AG10803 (cell line): ENCODE measurements at regions not wholly inside any gene's neighbourhood (a gene's known extent, or its start where the extent isn't known, plus 50 kb on each side); places are given as distances from the start of the nearest gene placed in this dataset.
A peak's percentile ranks its signal among the peaks of the same experiment; 100 is the strongest.
"Not testable (repeated sequence)": the region's sequence is repeated elsewhere in the genome, so short reads cannot be mapped to it uniquely, and the experiment has no call there.

Experiments used
- DNase-seq: peaks from one replicate; pipeline ENCODE4 v3.0.0; 2010; ENCODE audit warnings: low read depth
- H3K4me3 ChIP-seq: 2 replicates; pipeline ENCODE4 v1.5.1; 2011; ENCODE audit warnings: mild to moderate bottlenecking, low read length, control low read depth
- TF ChIP-seq, protein P1 (sequence below): conservative IDR thresholded peaks from 2 replicates; pipeline ENCODE4 v1.5.1; 2011; ENCODE audit warnings: mild to moderate bottlenecking, low read length, control low read depth, inconsistent platforms

GRCh38 chr12:47311568-47311967 lies 231.8 kb upstream of the AMIGO2 start:
- H3K4me3 ChIP-seq = no peak overlapping the region
- TF ChIP-seq, protein P1, sequence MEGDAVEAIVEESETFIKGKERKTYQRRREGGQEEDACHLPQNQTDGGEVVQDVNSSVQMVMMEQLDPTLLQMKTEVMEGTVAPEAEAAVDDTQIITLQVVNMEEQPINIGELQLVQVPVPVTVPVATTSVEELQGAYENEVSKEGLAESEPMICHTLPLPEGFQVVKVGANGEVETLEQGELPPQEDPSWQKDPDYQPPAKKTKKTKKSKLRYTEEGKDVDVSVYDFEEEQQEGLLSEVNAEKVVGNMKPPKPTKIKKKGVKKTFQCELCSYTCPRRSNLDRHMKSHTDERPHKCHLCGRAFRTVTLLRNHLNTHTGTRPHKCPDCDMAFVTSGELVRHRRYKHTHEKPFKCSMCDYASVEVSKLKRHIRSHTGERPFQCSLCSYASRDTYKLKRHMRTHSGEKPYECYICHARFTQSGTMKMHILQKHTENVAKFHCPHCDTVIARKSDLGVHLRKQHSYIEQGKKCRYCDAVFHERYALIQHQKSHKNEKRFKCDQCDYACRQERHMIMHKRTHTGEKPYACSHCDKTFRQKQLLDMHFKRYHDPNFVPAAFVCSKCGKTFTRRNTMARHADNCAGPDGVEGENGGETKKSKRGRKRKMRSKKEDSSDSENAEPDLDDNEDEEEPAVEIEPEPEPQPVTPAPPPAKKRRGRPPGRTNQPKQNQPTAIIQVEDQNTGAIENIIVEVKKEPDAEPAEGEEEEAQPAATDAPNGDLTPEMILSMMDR = no peak
- no peak for DNase-seq

GRCh38 chr12:47311010-47311409 lies 231.3 kb upstream of the AMIGO2 start:
- H3K4me3 ChIP-seq = no peak overlapping the region
- TF ChIP-seq, protein P1 = no peak
- no peak for DNase-seq

GRCh38 chr12:47308672-47309071 lies 228.9 kb upstream of the AMIGO2 start:
- no peak for DNase-seq
- H3K4me3 ChIP-seq = no peak overlapping the region
- TF ChIP-seq, protein P1 = no peak

- DNase-seq = peak; percentile 75
- TF ChIP-seq, protein P1 = peak; percentile 77
- H3K4me3 ChIP-seq = no peak overlapping the region
Observed at GRCh38 chr12:47307680-47308399, 228.1 kb upstream of the AMIGO2 start.

- not testable (repeated sequence) for H3K4me3 ChIP-seq, DNase-seq
Observed at GRCh38 chr12:47306773-47307679, 227.3 kb upstream of the AMIGO2 start.

DNA sequence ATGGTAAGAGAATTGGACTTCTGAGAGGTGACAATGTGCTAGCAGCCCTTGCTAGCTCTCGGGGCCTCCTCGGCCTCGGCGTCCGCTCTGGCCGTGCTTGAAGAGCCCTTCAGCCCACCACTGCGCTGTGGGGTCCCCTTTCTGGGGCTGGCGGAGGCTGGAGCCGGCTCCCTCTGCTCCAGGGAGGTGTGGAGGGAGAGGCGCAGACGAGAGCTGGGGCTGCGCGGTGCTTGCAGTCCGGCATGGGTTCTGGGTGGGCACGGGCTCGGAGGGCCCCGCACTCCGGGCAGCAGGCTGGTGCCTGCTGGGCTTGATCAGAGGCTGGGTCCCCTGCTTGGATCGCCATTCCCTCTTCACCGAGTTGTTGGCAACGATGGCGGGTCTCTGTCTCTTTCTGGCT lies 226.4 kb upstream of the AMIGO2 start:
- H3K4me3 ChIP-seq = no peak overlapping the region
- no peak for DNase-seq
- TF ChIP-seq, protein P1 = no peak

DNA sequence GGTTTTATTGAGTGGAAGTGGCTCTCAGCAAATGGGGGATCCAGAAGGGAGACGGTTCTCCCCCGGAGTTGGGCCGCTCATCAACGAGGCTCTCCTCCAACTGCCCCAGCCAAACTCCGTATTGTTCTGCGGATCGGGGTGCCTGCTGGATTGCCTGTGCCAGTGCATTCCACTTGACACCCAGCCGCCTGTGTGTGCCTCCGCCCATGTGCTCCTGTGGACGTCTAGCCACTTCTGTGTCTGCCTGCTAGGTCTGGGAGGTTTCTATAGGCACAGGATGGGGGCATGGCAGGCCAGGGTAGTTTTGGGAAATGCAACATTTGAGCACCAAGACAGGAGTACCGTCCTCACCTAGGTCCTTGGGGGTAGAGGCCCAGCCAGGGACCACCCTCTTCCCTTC lies 225.7 kb upstream of the AMIGO2 start:
- no peak for DNase-seq
- TF ChIP-seq, protein P1 = no peak
- no peak overlapping the region for H3K4me3 ChIP-seq
